PC-9 (cell line): ENCODE measurements at regions not wholly inside any gene's neighbourhood (a gene's known extent, or its start where the extent isn't known, plus 50 kb on each side); places are given as distances from the start of the nearest gene placed in this dataset.

Source experiments
- BruUV-seq: library from RNA; stranded (reverse); fragments of 400-500 nt; replicated peaks from 2 replicates; lab custom pipeline; 2021; lab: Mats Ljungman, UMichigan
- CTCF ChIA-PET: fragments of 300-600 bp; sonication (Branson Sonifier 250); formaldehyde crosslinking; loops from one replicate; lab custom pipeline; 2022; ENCODE audit warnings: antibody characterized with exemption; lab: Charles Lee
- POLR2A ChIA-PET: fragments of 300-600 bp; sonication (Branson Sonifier 250); formaldehyde crosslinking; loops from one replicate; lab custom pipeline; 2022; ENCODE audit warnings: antibody characterized with exemption; ENCODE audit not compliant: unreplicated experiment; lab: Charles Lee
- DNase-seq, 2 experiments: peaks; one replicate each; pipeline versions ENCODE4 v3.0.0 to v3.0.0-alpha.2; 2015 to 2022; ENCODE audit warnings: mixed read lengths in 1 of 2
- H2AFZ ChIP-seq: fragments of 200-600 bp; sonication (generic); 2 replicates; pipeline ENCODE4 v1.8.1; 2017; ENCODE audit warnings: antibody characterized with exemption
- H3F3A ChIP-seq: fragments of 200-600 bp; sonication (generic); 2 replicates; pipeline ENCODE4 v1.8.1; 2017; ENCODE audit warnings: antibody characterized with exemption, mild to moderate bottlenecking, low read depth; ENCODE audit not compliant: insufficient read depth
- H3K27ac ChIP-seq: fragments of 200-600 bp; sonication (generic); 2 replicates; pipeline ENCODE4 v1.6.1; 2016; ENCODE audit warnings: mixed run types
- H3K27me3 ChIP-seq: fragments of 200-600 bp; sonication (generic); 2 replicates; pipeline ENCODE4 v1.6.1; 2016; ENCODE audit warnings: low read depth, mixed run types; ENCODE audit not compliant: insufficient read depth
- H3K36me3 ChIP-seq: fragments of 200-600 bp; sonication (generic); 2 replicates; pipeline ENCODE4 v1.6.1; 2016; ENCODE audit warnings: low read depth, mixed run types
- H3K4me1 ChIP-seq: fragments of 200-600 bp; sonication (generic); replicated peaks from 2 replicates; pipeline ENCODE4 v1.6.1; 2016; ENCODE audit warnings: mixed run types; ENCODE audit not compliant: insufficient read depth
- H3K4me2 ChIP-seq: fragments of 200-600 bp; sonication (generic); 2 replicates; pipeline ENCODE4 v1.6.1; 2017; ENCODE audit warnings: mixed run types
- H3K4me3 ChIP-seq: fragments of 200-600 bp; sonication (generic); 2 replicates; pipeline ENCODE4 v1.6.1; 2016; ENCODE audit warnings: mixed run types
- H3K79me2 ChIP-seq: fragments of 200-600 bp; sonication (generic); 2 replicates; pipeline ENCODE4 v1.6.1; 2017; ENCODE audit warnings: low read depth, mixed run types
- H3K9me2 ChIP-seq: fragments of 200-600 bp; sonication (generic); 2 replicates; pipeline ENCODE4 v1.8.1; 2017; ENCODE audit warnings: mild to moderate bottlenecking; ENCODE audit not compliant: insufficient read depth
- H3K9me3 ChIP-seq: fragments of 200-600 bp; sonication (generic); 2 replicates; pipeline ENCODE4 v1.8.1; 2016; ENCODE audit warnings: low read depth; ENCODE audit not compliant: insufficient read depth
- H4K20me1 ChIP-seq: fragments of 200-600 bp; sonication (generic); 2 replicates; pipeline ENCODE4 v1.8.1; 2017; ENCODE audit not compliant: insufficient read depth
- CTCF ChIP-seq: fragments of 200-600 bp; sonication (generic); conservative IDR thresholded peaks from 2 replicates; pipeline ENCODE4 v1.6.1; 2017; ENCODE audit warnings: mixed run types, antibody characterized with exemption, mild to moderate bottlenecking, moderate library complexity
- EZH2 ChIP-seq: fragments of 200-600 bp; sonication (generic); IDR thresholded peaks from 2 replicates; pipeline ENCODE4 v1.8.0; 2017; ENCODE audit warnings: antibody characterized with exemption, low read depth
- intact Hi-C: fragments of 100-400 bp; cut with micrococcal nuclease; formaldehyde crosslinking; loops from one replicate; pipeline ENCODE4 v1.10.0; 2022; ENCODE audit not compliant: unreplicated experiment

GRCh38 chr3:193897288-193897687 is 238.7 kb upstream of the HES1 start:
- Histone ChIP-seq H3K4me3 (no peak overlapping the region), H4K20me1 (no peaks in the 10 kb centered on the region), H3K9me3 (no peaks in the 10 kb centered on the region), H3K79me2 (no peaks in the 10 kb centered on the region), H3K36me3 (no peaks in the 10 kb centered on the region), H3K27ac (no peak overlapping the region), H3F3A (peaks cover 10% of the 10 kb centered on the region; the same call in 1 of the 2 replicates), H3K4me2 (no peak overlapping the region), H3K4me1 (peaks cover 5% of the 10 kb centered on the region), H3K9me2 (no peaks in the 10 kb centered on the region), H2AFZ (no peak overlapping the region), H3K27me3 (no peaks in the 10 kb centered on the region)
- no TSS peak for BruUV-seq
- no peak for DNase-seq
- ChIA-PET CTCF (no interaction called here), POLR2A (no interaction called here)
- no peak for TF ChIP-seq EZH2
- TF ChIP-seq CTCF, result no peak
- intact Hi-C loops, result no loop called here

GRCh38 chr3:193897731-193898180 is 238.2 kb upstream of the HES1 start:
- Histone ChIP-seq H2AFZ (no peak overlapping the region), H4K20me1 (no peaks in the 10 kb centered on the region), H3K27ac (no peak overlapping the region), H3F3A (peaks cover 14% of the 10 kb centered on the region; the same call in 1 of the 2 replicates), H3K9me2 (no peaks in the 10 kb centered on the region), H3K4me1 (peaks cover 9% of the 10 kb centered on the region), H3K4me2 (no peak overlapping the region), H3K4me3 (no peak overlapping the region), H3K9me3 (no peaks in the 10 kb centered on the region), H3K79me2 (no peaks in the 10 kb centered on the region), H3K36me3 (no peaks in the 10 kb centered on the region), H3K27me3 (no peaks in the 10 kb centered on the region)
- POLR2A ChIA-PET, result no interaction called here
- CTCF ChIA-PET, result interaction anchor here (0.7 kb wide), 1 partner anchor 45 kb away, joined by 3 read pairs; no protein-coding TSS in a partner anchor
- TF ChIP-seq EZH2 (no peak), CTCF (no peak)
- DNase-seq, result no peak
- intact Hi-C loops, result no loop called here
- no TSS peak for BruUV-seq

GRCh38 chr3:193899001-193899400 is 236.9 kb upstream of the HES1 start:
- Histone ChIP-seq H3K9me3 (no peaks in the 10 kb centered on the region), H3K79me2 (no peaks in the 10 kb centered on the region), H3K9me2 (no peaks in the 10 kb centered on the region), H3K4me2 (no peak overlapping the region), H4K20me1 (no peaks in the 10 kb centered on the region), H3K4me1 (peaks cover 20% of the 10 kb centered on the region), H3K4me3 (no peak overlapping the region), H3K36me3 (no peaks in the 10 kb centered on the region), H3F3A (peaks cover 20% of the 10 kb centered on the region; the same call in 1 of the 2 replicates), H2AFZ (no peak overlapping the region), H3K27me3 (no peaks in the 10 kb centered on the region), H3K27ac (no peak overlapping the region)
- intact Hi-C loops, result no loop called here
- BruUV-seq, result no TSS peak
- no peak for TF ChIP-seq EZH2
- TF ChIP-seq CTCF, result no peak
- POLR2A ChIA-PET, result no interaction called here
- CTCF ChIA-PET, result no interaction called here
- DNase-seq, result no peak
